ENCODE measurements at regions not wholly inside any gene's neighbourhood (a gene's known extent, or its start where the extent isn't known, plus 50 kb on each side); places are given as distances from the start of the nearest gene placed in this dataset.

DNA sequence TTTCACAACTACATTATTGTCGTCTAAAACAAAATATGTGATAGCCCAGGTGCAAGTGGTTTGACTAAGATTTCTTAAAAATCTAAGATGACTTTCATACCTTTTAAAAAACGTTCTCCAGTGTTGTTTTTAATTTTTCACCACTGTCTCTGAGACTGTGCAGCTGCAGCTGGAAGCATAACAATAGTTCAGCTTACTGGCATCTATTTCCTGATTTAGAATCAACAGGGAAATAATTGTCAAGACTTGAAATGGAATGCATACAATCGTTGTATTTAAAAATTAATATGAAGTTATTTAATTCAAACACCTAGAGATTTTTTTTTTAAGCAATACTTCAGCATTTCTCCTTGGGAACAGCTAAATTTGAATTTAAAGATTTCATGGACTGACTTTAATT, 982.0 kb upstream of the EPHA7 start:
- TF ChIP-seq TAF1 (IDR thresholded peaks at IDR 0.05; ENCODE audit: low read depth) (no peak), EP300 (conservative IDR thresholded peaks at IDR 0.05; ENCODE audit: poor library complexity, severe bottlenecking) (no peak), SMC3 (conservative IDR thresholded peaks at IDR 0.05; ENCODE audit: poor library complexity) (no peak), RAD21 (conservative IDR thresholded peaks at IDR 0.05) (no peak), EZH2 (IDR thresholded peaks at IDR 0.05; ENCODE audit: borderline replicate concordance, insufficient read depth, low read length, poor library complexity, severe bottlenecking) (no peak), POLR2AphosphoS5 (IDR thresholded peaks at IDR 0.05) (no peak), MXI1 (conservative IDR thresholded peaks at IDR 0.05; ENCODE audit: poor library complexity, severe bottlenecking) (no peak)
- TF ChIP-seq, protein P1, sequence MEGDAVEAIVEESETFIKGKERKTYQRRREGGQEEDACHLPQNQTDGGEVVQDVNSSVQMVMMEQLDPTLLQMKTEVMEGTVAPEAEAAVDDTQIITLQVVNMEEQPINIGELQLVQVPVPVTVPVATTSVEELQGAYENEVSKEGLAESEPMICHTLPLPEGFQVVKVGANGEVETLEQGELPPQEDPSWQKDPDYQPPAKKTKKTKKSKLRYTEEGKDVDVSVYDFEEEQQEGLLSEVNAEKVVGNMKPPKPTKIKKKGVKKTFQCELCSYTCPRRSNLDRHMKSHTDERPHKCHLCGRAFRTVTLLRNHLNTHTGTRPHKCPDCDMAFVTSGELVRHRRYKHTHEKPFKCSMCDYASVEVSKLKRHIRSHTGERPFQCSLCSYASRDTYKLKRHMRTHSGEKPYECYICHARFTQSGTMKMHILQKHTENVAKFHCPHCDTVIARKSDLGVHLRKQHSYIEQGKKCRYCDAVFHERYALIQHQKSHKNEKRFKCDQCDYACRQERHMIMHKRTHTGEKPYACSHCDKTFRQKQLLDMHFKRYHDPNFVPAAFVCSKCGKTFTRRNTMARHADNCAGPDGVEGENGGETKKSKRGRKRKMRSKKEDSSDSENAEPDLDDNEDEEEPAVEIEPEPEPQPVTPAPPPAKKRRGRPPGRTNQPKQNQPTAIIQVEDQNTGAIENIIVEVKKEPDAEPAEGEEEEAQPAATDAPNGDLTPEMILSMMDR (IDR thresholded peaks at IDR 0.05; ENCODE audit: poor library complexity, severe bottlenecking), result no peak
- TF ChIP-seq, protein P2, sequence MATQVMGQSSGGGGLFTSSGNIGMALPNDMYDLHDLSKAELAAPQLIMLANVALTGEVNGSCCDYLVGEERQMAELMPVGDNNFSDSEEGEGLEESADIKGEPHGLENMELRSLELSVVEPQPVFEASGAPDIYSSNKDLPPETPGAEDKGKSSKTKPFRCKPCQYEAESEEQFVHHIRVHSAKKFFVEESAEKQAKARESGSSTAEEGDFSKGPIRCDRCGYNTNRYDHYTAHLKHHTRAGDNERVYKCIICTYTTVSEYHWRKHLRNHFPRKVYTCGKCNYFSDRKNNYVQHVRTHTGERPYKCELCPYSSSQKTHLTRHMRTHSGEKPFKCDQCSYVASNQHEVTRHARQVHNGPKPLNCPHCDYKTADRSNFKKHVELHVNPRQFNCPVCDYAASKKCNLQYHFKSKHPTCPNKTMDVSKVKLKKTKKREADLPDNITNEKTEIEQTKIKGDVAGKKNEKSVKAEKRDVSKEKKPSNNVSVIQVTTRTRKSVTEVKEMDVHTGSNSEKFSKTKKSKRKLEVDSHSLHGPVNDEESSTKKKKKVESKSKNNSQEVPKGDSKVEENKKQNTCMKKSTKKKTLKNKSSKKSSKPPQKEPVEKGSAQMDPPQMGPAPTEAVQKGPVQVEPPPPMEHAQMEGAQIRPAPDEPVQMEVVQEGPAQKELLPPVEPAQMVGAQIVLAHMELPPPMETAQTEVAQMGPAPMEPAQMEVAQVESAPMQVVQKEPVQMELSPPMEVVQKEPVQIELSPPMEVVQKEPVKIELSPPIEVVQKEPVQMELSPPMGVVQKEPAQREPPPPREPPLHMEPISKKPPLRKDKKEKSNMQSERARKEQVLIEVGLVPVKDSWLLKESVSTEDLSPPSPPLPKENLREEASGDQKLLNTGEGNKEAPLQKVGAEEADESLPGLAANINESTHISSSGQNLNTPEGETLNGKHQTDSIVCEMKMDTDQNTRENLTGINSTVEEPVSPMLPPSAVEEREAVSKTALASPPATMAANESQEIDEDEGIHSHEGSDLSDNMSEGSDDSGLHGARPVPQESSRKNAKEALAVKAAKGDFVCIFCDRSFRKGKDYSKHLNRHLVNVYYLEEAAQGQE (IDR thresholded peaks at IDR 0.05; ENCODE audit: borderline replicate concordance), result no peak

Measured in neural cell (in vitro differentiated cells).